Prostate gland (tissue), 2 donors: ENCODE measurements at regions not wholly inside any gene's neighbourhood (a gene's known extent, or its start where the extent isn't known, plus 50 kb on each side); places are given as distances from the start of the nearest gene placed in this dataset.

ENCODE experiments used
- POLR2A ChIP-seq: fragments of 450-650 bp; IDR thresholded peaks from one replicate; pipeline ENCODE4 v1.6.1; 2016; ENCODE audit warnings: antibody characterized with exemption, mild to moderate bottlenecking
- POLR2AphosphoS5 ChIP-seq: sonication (generic); formaldehyde crosslinking; IDR thresholded peaks from one replicate; pipeline ENCODE4 v1.6.1; 2017; ENCODE audit warnings: antibody characterized with exemption
- TF ChIP-seq, protein P1 (sequence below), 4 experiments: fragments of 200-600 bp in 2 of 4; fragments of 450-650 bp in 2 of 4; sonication (generic) in 2 of 4; IDR thresholded peaks; 1 replicate in 3 of 4; 2 replicates in 1 of 4; pipeline ENCODE4 v1.5.1; 2016 to 2019; ENCODE audit warnings: antibody characterized with exemption in 4 of 4, mild to moderate bottlenecking in 2 of 4, moderate library complexity in 2 of 4

- TF ChIP-seq, protein P1, sequence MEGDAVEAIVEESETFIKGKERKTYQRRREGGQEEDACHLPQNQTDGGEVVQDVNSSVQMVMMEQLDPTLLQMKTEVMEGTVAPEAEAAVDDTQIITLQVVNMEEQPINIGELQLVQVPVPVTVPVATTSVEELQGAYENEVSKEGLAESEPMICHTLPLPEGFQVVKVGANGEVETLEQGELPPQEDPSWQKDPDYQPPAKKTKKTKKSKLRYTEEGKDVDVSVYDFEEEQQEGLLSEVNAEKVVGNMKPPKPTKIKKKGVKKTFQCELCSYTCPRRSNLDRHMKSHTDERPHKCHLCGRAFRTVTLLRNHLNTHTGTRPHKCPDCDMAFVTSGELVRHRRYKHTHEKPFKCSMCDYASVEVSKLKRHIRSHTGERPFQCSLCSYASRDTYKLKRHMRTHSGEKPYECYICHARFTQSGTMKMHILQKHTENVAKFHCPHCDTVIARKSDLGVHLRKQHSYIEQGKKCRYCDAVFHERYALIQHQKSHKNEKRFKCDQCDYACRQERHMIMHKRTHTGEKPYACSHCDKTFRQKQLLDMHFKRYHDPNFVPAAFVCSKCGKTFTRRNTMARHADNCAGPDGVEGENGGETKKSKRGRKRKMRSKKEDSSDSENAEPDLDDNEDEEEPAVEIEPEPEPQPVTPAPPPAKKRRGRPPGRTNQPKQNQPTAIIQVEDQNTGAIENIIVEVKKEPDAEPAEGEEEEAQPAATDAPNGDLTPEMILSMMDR (IDR thresholded peaks at IDR 0.05): no peak
- TF ChIP-seq POLR2AphosphoS5: no peak
- TF ChIP-seq POLR2A: no peak
These were observed 557.4 kb upstream of the ADARB2 start for GRCh38 chr10:2294739-2295138.
